ENCODE measurements at regions not wholly inside any gene's neighbourhood (a gene's known extent, or its start where the extent isn't known, plus 50 kb on each side); places are given as distances from the start of the nearest gene placed in this dataset.

- 89% methylated on average over 3 of the region's 4 CpGs for WGBS (ENCODE audit: insufficient coverage)
- ChIA-PET CTCF (interaction anchor here (0.7 to 1.3 kb wide), 2 partner anchors 367 to 1994 kb away, joined by 3 to 4 read pairs; no protein-coding TSS in a partner anchor), POLR2A (no interaction called here)
- Histone ChIP-seq H3K4me3 (ENCODE audit: control extremely low read depth in 1 of 5, extremely low read depth in 1 of 5, insufficient read depth in 1 of 5, low read depth in 2 of 5, low read length in 4 of 5) (no peak overlapping the region), H3K4me2 (replicated peaks; ENCODE audit: low read depth, low read length, poor library complexity, severe bottlenecking) (no peak overlapping the region), H3K36me3 (replicated peaks in 1 of 2; ENCODE audit: control extremely low read depth in 1 of 2, control insufficient read depth in 1 of 2, extremely low read depth in 1 of 2, insufficient read depth in 2 of 2, low read length in 1 of 2) (no peaks in the 10 kb centered on the region), H2AFZ (ENCODE audit: insufficient read depth, low read depth, low read length, poor library complexity, severe bottlenecking) (no peak overlapping the region), H3K9me3 (ENCODE audit: control extremely low read depth in 1 of 3, control insufficient read depth in 2 of 3, insufficient read depth in 1 of 3, low read length in 2 of 3) (no peaks in the 10 kb centered on the region), H3K4me1 (ENCODE audit: control insufficient read depth in 2 of 2, insufficient read depth in 2 of 2, low read length in 2 of 2) (peaks cover 8 to 16% of the 10 kb centered on the region in 2 donors), H4K20me1 (ENCODE audit: control insufficient read depth, insufficient read depth, low read length, poor library complexity, severe bottlenecking) (no peaks in the 10 kb centered on the region), H3K27ac (ENCODE audit: low read length in 2 of 2) (no peak overlapping the region), H3K27me3 (replicated peaks in 1 of 4; ENCODE audit: control extremely low read depth in 1 of 4, control insufficient read depth in 3 of 4, insufficient read depth in 4 of 4, low read length in 3 of 4) (no peaks in the 10 kb centered on the region), H3K79me2 (ENCODE audit: control insufficient read depth, insufficient read depth, low read length) (no peaks in the 10 kb centered on the region), H3K9ac (ENCODE audit: low read length) (no peak overlapping the region)
- Mint-ChIP-seq H3K4me1 (peaks cover 12% of the 10 kb centered on the region), H3K4me3 (no peak overlapping the region), H3K9me3 (ENCODE audit: insufficient read depth) (no peaks in the 10 kb centered on the region), H3K27ac (no peak overlapping the region), H3K27me3 (no peaks in the 10 kb centered on the region)
- intact Hi-C loops (cut with micrococcal nuclease) = no loop called here
- ATAC-seq (ENCODE audit: low read depth) = no peak
- no peak for TF ChIP-seq CTCF (IDR thresholded peaks at IDR 0.05)
- TF ChIP-seq EZH2 (IDR thresholded peaks at IDR 0.05; ENCODE audit: borderline replicate concordance, insufficient read depth, low read depth, low read length, poor library complexity, severe bottlenecking) = no peak
- DNase-seq = no peak
Measured at GRCh38 chr3:102181175-102181920, 253.5 kb upstream of the ZPLD1 start.

- Histone ChIP-seq H3K9ac (ENCODE audit: low read length) (no peak overlapping the region), H3K9me3 (ENCODE audit: control extremely low read depth in 1 of 3, control insufficient read depth in 2 of 3, insufficient read depth in 1 of 3, low read length in 2 of 3) (no peaks in the 10 kb centered on the region), H3K27ac (ENCODE audit: low read length in 2 of 2) (no peak overlapping the region), H3K36me3 (replicated peaks in 1 of 2; ENCODE audit: control extremely low read depth in 1 of 2, control insufficient read depth in 1 of 2, extremely low read depth in 1 of 2, insufficient read depth in 2 of 2, low read length in 1 of 2) (no peaks in the 10 kb centered on the region), H2AFZ (ENCODE audit: insufficient read depth, low read depth, low read length, poor library complexity, severe bottlenecking) (no peak overlapping the region), H3K27me3 (replicated peaks in 1 of 4; ENCODE audit: control extremely low read depth in 1 of 4, control insufficient read depth in 3 of 4, insufficient read depth in 4 of 4, low read length in 3 of 4) (no peaks in the 10 kb centered on the region), H3K4me1 (ENCODE audit: control insufficient read depth in 2 of 2, insufficient read depth in 2 of 2, low read length in 2 of 2) (peaks cover 8 to 16% of the 10 kb centered on the region in 2 donors), H3K4me3 (ENCODE audit: control extremely low read depth in 1 of 5, extremely low read depth in 1 of 5, insufficient read depth in 1 of 5, low read depth in 2 of 5, low read length in 4 of 5) (no peak overlapping the region), H3K79me2 (ENCODE audit: control insufficient read depth, insufficient read depth, low read length) (no peaks in the 10 kb centered on the region), H4K20me1 (ENCODE audit: control insufficient read depth, insufficient read depth, low read length, poor library complexity, severe bottlenecking) (no peaks in the 10 kb centered on the region), H3K4me2 (replicated peaks; ENCODE audit: low read depth, low read length, poor library complexity, severe bottlenecking) (no peak overlapping the region)
- TF ChIP-seq EZH2 (IDR thresholded peaks at IDR 0.05; ENCODE audit: borderline replicate concordance, insufficient read depth, low read depth, low read length, poor library complexity, severe bottlenecking) = no peak
- no peak for TF ChIP-seq CTCF (IDR thresholded peaks at IDR 0.05)
- no peaks in the 10 kb centered on the region for H3K27me3 Mint-ChIP-seq
- no peaks in the 10 kb centered on the region for H3K9me3 Mint-ChIP-seq (ENCODE audit: insufficient read depth)
- H3K27ac Mint-ChIP-seq = no peak overlapping the region
- DNase-seq (no peak), ATAC-seq (ENCODE audit: low read depth) (no peak)
- intact Hi-C loops (cut with micrococcal nuclease) = no loop called here
- CTCF ChIA-PET = no interaction called here
- POLR2A ChIA-PET = interaction anchor here (0.6 kb wide), 1 partner anchor 306 kb away, joined by 6 read pairs; no protein-coding TSS in a partner anchor
- 65% methylated on average over 4 of the region's 5 CpGs for WGBS (ENCODE audit: insufficient coverage)
- H3K4me1 Mint-ChIP-seq = peaks cover 9% of the 10 kb centered on the region
- H3K4me3 Mint-ChIP-seq = no peak overlapping the region
Measured at GRCh38 chr3:102182162-102182561, 252.7 kb upstream of the ZPLD1 start.

All from B cell (primary cell).